ENCODE measurements at regions not wholly inside any gene's neighbourhood (a gene's known extent, or its start where the extent isn't known, plus 50 kb on each side); places are given as distances from the start of the nearest gene placed in this dataset.
"Not testable (repeated sequence)": the region's sequence is repeated elsewhere in the genome, so short reads cannot be mapped to it uniquely, and the experiment has no call there.

DNA sequence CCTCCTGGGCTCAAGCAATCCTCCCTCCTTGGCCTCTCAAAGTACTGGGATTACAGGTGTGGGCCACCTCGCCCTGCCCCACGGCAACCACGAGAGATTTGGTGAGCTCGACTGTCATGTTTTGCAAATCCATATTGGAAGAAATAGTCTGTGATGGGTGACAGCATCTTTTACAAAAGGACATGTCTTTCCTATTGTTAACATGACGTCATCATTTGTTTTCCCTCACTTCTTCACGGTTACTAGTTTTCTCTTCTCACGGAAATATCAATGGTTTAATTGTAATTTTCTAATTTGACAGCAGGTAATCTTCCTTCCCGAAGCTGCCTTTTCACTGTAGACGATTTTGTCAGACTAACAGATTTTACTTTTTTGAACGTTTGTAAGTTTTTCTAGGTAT is 110.8 kb upstream of the GREM2 start:
- H3K9me3 ChIP-seq = peaks cover 0 to 16% (median 0%) of the 10 kb centered on the region in 8 donors
- H3K4me1 ChIP-seq = no peaks in the 10 kb centered on the region
- H3K4me3 ChIP-seq = no peak overlapping the region
- DNase-seq = no peak
- no peaks in the 10 kb centered on the region for H3K36me3 ChIP-seq
- H3K27me3 ChIP-seq (replicated peaks in 1 of 7) = no peaks in the 10 kb centered on the region
- TF ChIP-seq POLR2AphosphoS5 (IDR thresholded peaks at IDR 0.05) (no peak), CTCF (IDR thresholded peaks at IDR 0.05 in 8 of 11, conservative IDR thresholded peaks at IDR 0.05 in 3 of 11) (no peak), POLR2A (IDR thresholded peaks at IDR 0.05) (no peak)
- no peak overlapping the region for H3K27ac ChIP-seq
- WGBS, 5 donors = 79 to 90% (median 84%) methylated on average over 10 of the region's 10 CpGs
- intact Hi-C loops (cut with DNase I; ENCODE audit: low total_unique reads) = no loop called here

DNA sequence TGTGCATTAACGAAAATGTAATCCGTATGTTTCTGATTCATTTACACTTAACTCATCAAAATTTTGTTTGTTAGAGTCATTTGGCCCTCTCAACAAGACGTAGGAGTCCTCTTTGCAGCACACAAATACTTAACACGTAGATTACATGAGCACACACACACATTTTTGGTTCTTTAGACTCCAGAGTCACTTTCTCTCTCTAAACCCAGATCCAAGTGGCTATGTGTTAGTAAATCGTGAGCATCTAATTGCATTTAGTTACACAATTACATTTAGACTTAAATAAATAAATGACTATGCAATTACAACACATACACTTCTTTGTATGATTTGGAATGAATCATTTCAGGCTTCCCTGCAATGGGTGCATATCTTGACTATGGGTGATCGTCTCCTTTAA is 109.0 kb upstream of the GREM2 start:
- Histone ChIP-seq H3K36me3 (no peaks in the 10 kb centered on the region), H3K27ac (no peak overlapping the region), H3K9me3 (peaks cover 0 to 7% (median 0%) of the 10 kb centered on the region in 8 donors), H3K27me3 (replicated peaks in 1 of 7) (no peaks in the 10 kb centered on the region), H3K4me3 (no peak overlapping the region), H3K4me1 (no peaks in the 10 kb centered on the region)
- intact Hi-C loops (cut with DNase I; ENCODE audit: low total_unique reads) = no loop called here
- TF ChIP-seq POLR2A (IDR thresholded peaks at IDR 0.05) = no peak
- TF ChIP-seq POLR2AphosphoS5 (IDR thresholded peaks at IDR 0.05) = no peak
- TF ChIP-seq CTCF (IDR thresholded peaks at IDR 0.05 in 8 of 11, conservative IDR thresholded peaks at IDR 0.05 in 3 of 11) = no peak
- 68 to 76% (median 73%) methylated on average over 6 of the region's 6 CpGs for WGBS, 5 donors
- DNase-seq = no peak

DNA sequence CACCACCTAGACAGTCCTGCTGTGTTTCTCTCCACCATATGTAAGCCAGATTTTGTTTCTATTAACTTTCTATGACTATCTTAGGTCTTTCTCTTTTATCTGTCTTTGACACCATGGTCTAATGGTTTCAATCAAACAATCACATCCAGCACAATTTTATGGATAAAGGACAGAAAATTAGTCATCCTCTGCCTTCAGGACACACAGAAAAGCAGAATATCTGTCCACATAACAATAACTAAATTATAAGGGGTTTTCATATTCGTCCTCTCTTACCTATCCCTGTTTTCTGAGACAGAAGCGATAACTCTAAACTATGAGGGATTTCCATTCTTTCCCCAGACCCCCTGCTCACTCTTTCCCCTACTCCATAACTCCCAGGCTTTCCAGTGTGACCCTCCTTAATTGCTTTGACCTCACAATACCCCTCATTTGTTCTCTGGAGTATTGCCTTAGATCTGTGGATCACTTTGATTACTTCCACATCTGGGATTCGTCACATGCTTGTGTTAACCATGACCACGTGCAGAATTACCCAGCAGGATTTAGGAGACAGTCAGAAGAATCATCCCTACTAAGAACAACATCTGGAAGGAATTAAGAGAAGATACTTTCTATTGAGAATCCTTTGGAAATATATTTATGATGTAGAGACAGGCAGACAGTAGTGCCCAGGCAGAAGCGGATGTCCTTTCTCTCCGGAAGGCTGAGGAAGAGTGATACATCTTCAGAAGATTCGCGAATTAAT is 108.2 kb upstream of the GREM2 start:
- H3K36me3 ChIP-seq = no peaks in the 10 kb centered on the region
- intact Hi-C loops (cut with DNase I; ENCODE audit: low total_unique reads) = no loop called here
- no peaks in the 10 kb centered on the region for H3K27me3 ChIP-seq (replicated peaks in 1 of 7)
- H3K4me1 ChIP-seq = no peaks in the 10 kb centered on the region
- 57 to 66% (median 58%) methylated on average over 8 of the region's 8 CpGs for WGBS, 5 donors
- TF ChIP-seq POLR2AphosphoS5 (IDR thresholded peaks at IDR 0.05) = no peak
- no peak for TF ChIP-seq POLR2A (IDR thresholded peaks at IDR 0.05)
- TF ChIP-seq CTCF (IDR thresholded peaks at IDR 0.05 in 8 of 11, conservative IDR thresholded peaks at IDR 0.05 in 3 of 11) = no peak
- no peak overlapping the region for H3K4me3 ChIP-seq
- H3K9me3 ChIP-seq = peaks cover 0 to 1% (median 0%) of the 10 kb centered on the region in 8 donors
- H3K27ac ChIP-seq = no peak overlapping the region
- DNase-seq = no peak

GRCh38 chr1:240716538-240716937 is 104.6 kb upstream of the GREM2 start:
- DNase-seq; H3K27me3 ChIP-seq (replicated peaks in 1 of 7); H3K27ac ChIP-seq; H3K4me1 ChIP-seq; H3K4me3 ChIP-seq; H3K36me3 ChIP-seq; intact Hi-C loops (cut with DNase I; ENCODE audit: low total_unique reads); H3K9me3 ChIP-seq: not testable (repeated sequence)
- 84 to 94% (median 87%) methylated on average over 4 of the region's 4 CpGs for WGBS, 5 donors
